Fibroblast of villous mesenchyme (primary cell): ENCODE measurements at regions not wholly inside any gene's neighbourhood (a gene's known extent, or its start where the extent isn't known, plus 50 kb on each side); places are given as distances from the start of the nearest gene placed in this dataset.
A peak's percentile ranks its signal among the peaks of the same experiment; 100 is the strongest.

Experiments
- DNase-seq: peaks from one replicate; pipeline ENCODE4 v3.0.0-alpha.2; 2010; ENCODE audit warnings: low read depth
- H3K4me3 ChIP-seq: 2 replicates; pipeline ENCODE4 v1.5.1; 2011; ENCODE audit warnings: low read depth, mild to moderate bottlenecking, low read length
- CTCF ChIP-seq: IDR thresholded peaks from 2 replicates; pipeline ENCODE4 v1.5.1; 2012; ENCODE audit warnings: low read depth, mild to moderate bottlenecking, low read length; ENCODE audit not compliant: insufficient read depth

GRCh38 chr6:81088145-81088544 is 664.3 kb downstream of the TENT5A start:
- no peak for DNase-seq
- TF ChIP-seq CTCF: no peak

DNA sequence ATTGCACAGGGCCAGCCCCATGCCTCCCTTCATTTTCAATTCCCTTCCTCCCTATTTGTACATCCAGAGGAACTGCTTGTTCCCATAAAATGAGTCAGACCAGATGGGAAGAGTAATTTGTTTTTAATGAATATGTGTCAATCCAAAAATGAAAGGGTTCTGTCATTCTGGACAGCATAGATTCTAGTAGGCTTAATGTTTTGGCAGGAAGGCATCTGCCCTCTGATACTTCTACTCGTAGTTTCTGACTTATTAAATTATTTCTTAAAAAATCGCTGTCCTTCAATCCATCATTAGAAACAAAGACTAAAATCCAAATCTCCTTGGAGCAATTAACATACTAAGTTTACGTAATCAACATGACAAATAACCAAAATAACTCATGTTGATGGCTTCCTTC is 665.5 kb downstream of the TENT5A start:
- no peak overlapping the region for H3K4me3 ChIP-seq
- no peak for TF ChIP-seq CTCF
- DNase-seq: peak; percentile 15

More at GRCh38 chr6:81088145-81088544, 664.3 kb downstream of the TENT5A start:
- no peak overlapping the region for H3K4me3 ChIP-seq

- no peak for DNase-seq
- no peak for TF ChIP-seq CTCF
Measured at GRCh38 chr6:81085431-81085790, 667.1 kb downstream of the TENT5A start.

GRCh38 chr6:81084776-81085430 is 667.6 kb downstream of the TENT5A start:
- no peak overlapping the region for H3K4me3 ChIP-seq
- DNase-seq: no peak

More at GRCh38 chr6:81085431-81085790, 667.1 kb downstream of the TENT5A start:
- no peak overlapping the region for H3K4me3 ChIP-seq

DNA sequence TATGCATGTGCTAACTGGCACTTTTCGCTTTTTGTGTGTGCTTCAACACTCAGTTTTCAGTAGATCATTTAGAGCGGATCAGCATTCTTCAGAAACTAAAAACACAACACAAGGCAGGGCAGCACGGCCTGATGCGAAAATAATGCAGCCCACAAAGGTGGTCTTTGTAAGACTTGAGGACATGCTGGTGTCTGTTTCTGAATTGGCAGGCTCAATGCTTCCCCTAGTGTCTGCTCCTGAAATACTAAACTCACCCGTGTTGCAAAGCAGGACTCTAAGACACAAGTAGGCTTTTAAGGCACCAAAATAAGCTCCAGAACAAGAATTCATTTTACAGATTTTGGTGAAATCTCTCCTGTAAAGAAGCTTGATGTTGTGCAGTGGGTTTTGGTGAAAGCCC is 676.5 kb downstream of the TENT5A start:
- TF ChIP-seq CTCF: peak; percentile 63
- peak; percentile 13 for DNase-seq
- H3K4me3 ChIP-seq: no peak overlapping the region

More at GRCh38 chr6:81084776-81085430, 667.6 kb downstream of the TENT5A start:
- TF ChIP-seq CTCF: no peak

DNA sequence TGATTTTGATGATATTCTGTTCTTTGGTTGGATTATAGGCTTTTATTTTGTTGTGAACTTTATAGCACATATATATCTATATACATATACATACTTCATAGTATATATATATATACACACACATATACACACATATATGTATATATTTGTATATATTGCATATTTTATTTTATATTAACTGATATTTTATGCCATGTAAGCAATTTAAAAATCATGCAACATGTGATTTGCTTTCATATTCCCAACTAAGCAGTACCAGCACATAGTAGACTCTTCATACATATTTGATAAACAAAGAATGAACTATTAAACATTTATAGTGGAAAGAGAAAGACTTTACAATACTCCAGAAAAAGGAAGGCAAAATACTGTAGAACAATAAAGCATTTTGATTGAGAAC is 679.2 kb downstream of the TENT5A start:
- H3K4me3 ChIP-seq: no peak overlapping the region
- TF ChIP-seq CTCF: no peak
- no peak for DNase-seq

- no peak for DNase-seq
Measured at GRCh38 chr6:81071121-81071520, 681.4 kb downstream of the TENT5A start.

More at GRCh38 chr6:81071121-81071520, 681.4 kb downstream of the TENT5A start:
- no peak for TF ChIP-seq CTCF
- H3K4me3 ChIP-seq: no peak overlapping the region
